SK-N-SH treated with all-trans-retinoic acid at 6 μM for 48 hours (cell line): ENCODE measurements at regions not wholly inside any gene's neighbourhood (a gene's known extent, or its start where the extent isn't known, plus 50 kb on each side); places are given as distances from the start of the nearest gene placed in this dataset.

ENCODE experiments used
- BACH2 ChIP-seq: fragments of 250-450 bp; sonication (Bioruptor Pico); IDR thresholded peaks from 2 replicates; pipeline ENCODE4 v1.9.0; 2021; ENCODE audit warnings: mild to moderate bottlenecking, borderline replicate concordance
- TCF4 ChIP-seq: fragments of 250-450 bp; sonication (Bioruptor Pico); IDR thresholded peaks from 2 replicates; pipeline ENCODE4 v1.8.0; 2021; ENCODE audit warnings: mild to moderate bottlenecking, moderate library complexity, borderline replicate concordance

GRCh38 chr16:80889779-80890359 is 85.5 kb upstream of the CDYL2 start:
- TF ChIP-seq BACH2 (CRISPR knock-in tag) (no peak), TCF4 (no peak)
